ENCODE measurements at regions not wholly inside any gene's neighbourhood (a gene's known extent, or its start where the extent isn't known, plus 50 kb on each side); places are given as distances from the start of the nearest gene placed in this dataset.

DNA sequence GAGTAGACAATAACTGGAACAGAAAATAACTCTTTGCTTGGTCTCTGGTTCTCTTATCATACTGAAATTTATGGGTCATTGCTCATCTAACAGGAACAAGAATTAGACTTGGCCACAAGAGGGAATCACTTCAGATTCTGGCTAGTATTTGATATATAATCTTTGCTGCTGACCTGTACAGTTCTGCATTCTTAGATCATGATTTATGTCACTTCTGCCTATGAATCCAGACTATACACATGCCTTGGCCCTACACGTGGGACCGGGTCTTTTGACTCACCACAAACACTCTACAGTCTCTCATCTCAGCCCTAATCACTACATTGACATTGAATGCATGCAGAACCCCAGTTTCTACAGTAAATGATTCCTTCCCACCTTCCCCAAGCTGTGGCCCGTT, 162.5 kb upstream of the SOX2 start:
- H3K27me3 ChIP-seq (ENCODE audit: control insufficient read depth, insufficient read depth, low read length), result no peaks in the 10 kb centered on the region
- DNase-seq, result no peak
- 71% methylated on average over 3 of the region's 3 CpGs for WGBS (ENCODE audit: insufficient coverage)
- no peaks in the 10 kb centered on the region for H3K4me1 ChIP-seq (ENCODE audit: control insufficient read depth, insufficient read depth, low read length)
- H3K27ac ChIP-seq (ENCODE audit: low read length), result no peak overlapping the region
- H3K36me3 ChIP-seq (ENCODE audit: control insufficient read depth, insufficient read depth, low read length), result no peaks in the 10 kb centered on the region
- no peak overlapping the region for H3K4me3 ChIP-seq (ENCODE audit: low read length)
- no peaks in the 10 kb centered on the region for H3K9me3 ChIP-seq (replicated peaks; ENCODE audit: control insufficient read depth, low read depth, low read length)

DNA sequence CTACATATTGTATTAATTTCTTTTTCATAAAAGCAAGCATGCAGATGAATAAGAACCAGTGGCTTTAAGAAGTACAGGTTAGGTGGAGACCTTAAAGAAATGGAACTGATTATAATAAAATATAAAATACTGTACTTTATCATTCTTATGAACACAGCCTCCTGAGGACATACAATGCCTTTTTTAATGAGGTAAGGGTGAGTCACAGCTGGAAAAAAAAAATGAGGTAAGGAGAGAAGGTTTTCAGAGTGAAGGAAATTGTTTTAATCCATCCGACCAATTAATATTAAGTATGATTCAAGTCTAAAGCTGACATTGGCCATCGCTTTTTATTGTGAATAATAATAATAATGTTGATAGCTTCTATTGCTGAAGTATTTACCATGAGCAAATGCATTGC, 170.3 kb upstream of the SOX2 start:
- WGBS (ENCODE audit: insufficient coverage), result no CpG with 5 or more reads among the region's 2 CpGs
- no peaks in the 10 kb centered on the region for H3K4me1 ChIP-seq (ENCODE audit: control insufficient read depth, insufficient read depth, low read length)
- no peak overlapping the region for H3K27ac ChIP-seq (ENCODE audit: low read length)
- no peak overlapping the region for H3K4me3 ChIP-seq (ENCODE audit: low read length)
- DNase-seq, result no peak
- H3K9me3 ChIP-seq (replicated peaks; ENCODE audit: control insufficient read depth, low read depth, low read length), result no peaks in the 10 kb centered on the region
- H3K27me3 ChIP-seq (ENCODE audit: control insufficient read depth, insufficient read depth, low read length), result no peaks in the 10 kb centered on the region
- H3K36me3 ChIP-seq (ENCODE audit: control insufficient read depth, insufficient read depth, low read length), result no peaks in the 10 kb centered on the region

DNA sequence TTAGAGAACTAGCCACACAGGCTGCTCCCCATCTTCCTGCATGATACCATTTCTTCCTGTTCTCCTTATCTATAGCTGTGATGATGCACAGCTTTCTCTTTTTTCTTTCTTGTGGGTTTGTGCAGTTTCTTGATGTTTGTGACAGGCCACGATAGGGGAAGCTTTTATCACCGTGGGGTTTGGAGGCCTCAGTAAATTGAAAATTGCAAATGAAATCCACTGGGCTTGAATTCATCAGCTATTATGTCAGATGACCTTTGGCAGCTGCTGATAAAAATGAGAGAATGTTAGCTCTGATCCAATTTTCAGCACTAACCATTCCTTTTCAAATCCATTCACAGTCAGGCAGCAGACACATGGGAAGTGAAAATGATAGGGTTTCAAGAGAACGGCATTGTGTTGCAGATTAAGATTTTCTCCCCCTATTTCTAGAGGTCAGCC, 176.9 kb upstream of the SOX2 start:
- Histone ChIP-seq H3K36me3 (ENCODE audit: control insufficient read depth, insufficient read depth, low read length) (no peaks in the 10 kb centered on the region), H3K27ac (ENCODE audit: low read length) (no peak overlapping the region), H3K4me3 (ENCODE audit: low read length) (no peak overlapping the region), H3K9me3 (replicated peaks; ENCODE audit: control insufficient read depth, low read depth, low read length) (no peaks in the 10 kb centered on the region), H3K27me3 (ENCODE audit: control insufficient read depth, insufficient read depth, low read length) (no peaks in the 10 kb centered on the region), H3K4me1 (ENCODE audit: control insufficient read depth, insufficient read depth, low read length) (no peaks in the 10 kb centered on the region)
- WGBS (ENCODE audit: insufficient coverage), result no CpG with 5 or more reads among the region's 3 CpGs
- no peak for DNase-seq

DNA sequence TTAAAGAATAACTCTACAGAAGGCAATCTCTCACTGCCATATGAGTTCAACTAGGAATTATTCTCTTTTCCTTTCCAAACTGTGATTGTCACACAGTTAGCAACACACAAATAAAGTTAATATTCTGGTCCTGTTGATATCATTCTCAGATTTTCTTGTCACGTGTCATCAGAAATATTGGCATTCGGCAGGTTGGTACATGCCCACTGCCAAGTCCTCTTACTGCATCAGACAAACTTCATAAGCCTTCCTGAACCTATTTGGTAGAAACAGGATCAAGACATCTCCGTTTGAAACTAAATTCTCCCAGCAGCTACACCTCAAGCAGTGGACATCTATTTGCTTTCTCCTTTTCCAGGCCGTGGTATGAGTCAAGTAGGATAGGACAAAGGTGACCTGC, 177.9 kb upstream of the SOX2 start:
- Histone ChIP-seq H3K36me3 (ENCODE audit: control insufficient read depth, insufficient read depth, low read length) (no peaks in the 10 kb centered on the region), H3K27ac (ENCODE audit: low read length) (no peak overlapping the region), H3K27me3 (ENCODE audit: control insufficient read depth, insufficient read depth, low read length) (no peaks in the 10 kb centered on the region), H3K4me1 (ENCODE audit: control insufficient read depth, insufficient read depth, low read length) (no peaks in the 10 kb centered on the region), H3K9me3 (replicated peaks; ENCODE audit: control insufficient read depth, low read depth, low read length) (no peaks in the 10 kb centered on the region), H3K4me3 (ENCODE audit: low read length) (no peak overlapping the region)
- DNase-seq, result no peak
- WGBS (ENCODE audit: insufficient coverage), result 79% methylated on average over 2 of the region's 4 CpGs

DNA sequence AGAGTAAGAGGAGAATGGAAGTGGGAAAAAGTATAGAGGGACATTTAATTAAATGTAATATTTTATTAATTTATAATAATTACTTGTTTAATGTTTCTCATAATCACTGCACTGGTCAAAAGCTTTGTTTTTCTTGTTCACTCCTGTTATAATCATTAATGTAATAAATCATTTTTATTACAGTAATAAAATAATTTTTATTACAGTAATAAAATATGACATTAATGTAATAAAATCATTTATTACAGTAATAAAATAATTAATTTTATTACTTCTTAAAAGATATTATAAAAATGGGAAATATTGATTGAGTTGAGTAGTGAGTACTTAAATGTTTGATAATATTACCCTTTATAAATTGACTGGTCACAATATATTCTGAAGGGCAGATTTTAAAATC, 181.1 kb upstream of the SOX2 start:
- Histone ChIP-seq H3K27me3 (ENCODE audit: control insufficient read depth, insufficient read depth, low read length) (no peaks in the 10 kb centered on the region), H3K27ac (ENCODE audit: low read length) (no peak overlapping the region), H3K4me3 (ENCODE audit: low read length) (no peak overlapping the region), H3K9me3 (replicated peaks; ENCODE audit: control insufficient read depth, low read depth, low read length) (no peaks in the 10 kb centered on the region), H3K36me3 (ENCODE audit: control insufficient read depth, insufficient read depth, low read length) (no peaks in the 10 kb centered on the region), H3K4me1 (ENCODE audit: control insufficient read depth, insufficient read depth, low read length) (no peaks in the 10 kb centered on the region)
- no peak for DNase-seq

DNA sequence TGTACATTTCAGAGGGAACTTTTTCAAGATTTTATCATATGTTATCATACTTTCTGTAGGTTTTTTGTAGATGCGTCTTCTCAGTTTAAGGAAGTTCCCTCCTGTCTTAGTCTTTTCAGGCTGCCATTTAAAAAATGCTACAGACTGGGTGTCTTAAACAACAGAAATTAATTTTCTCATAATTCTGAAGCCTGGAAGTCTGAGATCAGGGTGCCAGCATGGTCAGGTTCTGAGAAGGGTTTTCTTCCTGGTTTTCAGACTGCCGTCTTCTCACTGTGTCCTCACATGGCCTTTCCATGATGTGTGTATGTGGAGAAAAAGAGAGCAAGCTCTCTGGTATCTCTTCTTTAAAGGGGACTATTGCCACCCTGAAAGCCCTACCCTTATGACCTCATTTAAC, 189.9 kb upstream of the SOX2 start:
- no peaks in the 10 kb centered on the region for H3K27me3 ChIP-seq (ENCODE audit: control insufficient read depth, insufficient read depth, low read length)
- H3K4me3 ChIP-seq (ENCODE audit: low read length), result no peak overlapping the region
- H3K4me1 ChIP-seq (ENCODE audit: control insufficient read depth, insufficient read depth, low read length), result no peaks in the 10 kb centered on the region
- DNase-seq, result no peak
- H3K9me3 ChIP-seq (replicated peaks; ENCODE audit: control insufficient read depth, low read depth, low read length), result peaks cover 3% of the 10 kb centered on the region
- H3K27ac ChIP-seq (ENCODE audit: low read length), result no peak overlapping the region
- WGBS (ENCODE audit: insufficient coverage), result no CpG with 5 or more reads among the region's 2 CpGs
- H3K36me3 ChIP-seq (ENCODE audit: control insufficient read depth, insufficient read depth, low read length), result no peaks in the 10 kb centered on the region

DNA sequence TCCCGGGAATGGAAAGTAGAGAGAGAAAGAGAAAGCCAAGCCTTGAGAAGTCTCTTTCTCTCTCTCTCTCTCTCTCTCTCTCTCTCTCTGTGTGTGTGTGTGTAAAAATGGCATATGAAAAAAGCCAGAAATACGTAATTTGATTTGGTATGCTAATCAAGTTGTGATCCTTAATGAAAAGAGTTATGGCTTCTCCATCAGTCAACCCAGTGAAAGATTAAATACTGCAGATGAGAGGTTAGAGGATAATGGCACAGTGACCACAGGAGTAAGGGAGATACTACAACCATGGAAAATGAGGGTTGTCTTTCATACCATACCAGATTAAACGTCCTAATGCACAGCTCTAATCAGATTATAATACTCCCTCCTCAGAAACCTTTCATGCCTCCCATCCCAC, 193.5 kb upstream of the SOX2 start:
- no peak overlapping the region for H3K27ac ChIP-seq (ENCODE audit: low read length)
- H3K4me1 ChIP-seq (ENCODE audit: control insufficient read depth, insufficient read depth, low read length), result no peaks in the 10 kb centered on the region
- DNase-seq, result no peak
- H3K27me3 ChIP-seq (ENCODE audit: control insufficient read depth, insufficient read depth, low read length), result no peaks in the 10 kb centered on the region
- no peak overlapping the region for H3K4me3 ChIP-seq (ENCODE audit: low read length)
- H3K36me3 ChIP-seq (ENCODE audit: control insufficient read depth, insufficient read depth, low read length), result no peaks in the 10 kb centered on the region
- no peaks in the 10 kb centered on the region for H3K9me3 ChIP-seq (replicated peaks; ENCODE audit: control insufficient read depth, low read depth, low read length)
- 75% methylated on average over 1 of the region's 3 CpGs for WGBS (ENCODE audit: insufficient coverage)

DNA sequence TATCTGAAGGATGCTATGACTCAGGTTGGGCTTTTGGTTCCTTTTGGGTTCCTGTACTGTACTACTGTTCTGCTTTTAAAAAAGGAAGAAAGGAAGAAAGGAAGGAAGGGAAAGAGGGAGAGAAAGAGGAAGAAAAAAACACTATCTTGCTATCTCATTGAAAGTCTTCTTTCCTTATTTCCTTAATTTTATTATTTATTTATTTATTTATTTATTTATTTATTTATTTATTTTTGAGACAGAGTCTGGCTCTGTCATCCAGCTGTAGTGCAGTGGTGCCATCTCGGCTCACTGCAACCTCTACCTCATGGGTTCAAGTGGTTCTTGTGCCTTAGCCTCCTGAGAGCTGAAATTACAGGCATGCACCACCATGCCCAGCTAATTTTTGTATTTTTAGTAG, 198.9 kb upstream of the SOX2 start:
- Histone ChIP-seq H3K9me3 (replicated peaks; ENCODE audit: control insufficient read depth, low read depth, low read length) (peaks cover 9% of the 10 kb centered on the region), H3K27me3 (ENCODE audit: control insufficient read depth, insufficient read depth, low read length) (no peaks in the 10 kb centered on the region), H3K36me3 (ENCODE audit: control insufficient read depth, insufficient read depth, low read length) (no peaks in the 10 kb centered on the region), H3K27ac (ENCODE audit: low read length) (no peak overlapping the region), H3K4me3 (ENCODE audit: low read length) (no peak overlapping the region), H3K4me1 (ENCODE audit: control insufficient read depth, insufficient read depth, low read length) (no peaks in the 10 kb centered on the region)
- 33% methylated on average over 1 of the region's 1 CpG for whole genome bisulfite sequencing (ENCODE audit: insufficient coverage)
- no peak for DNase-seq

DNA sequence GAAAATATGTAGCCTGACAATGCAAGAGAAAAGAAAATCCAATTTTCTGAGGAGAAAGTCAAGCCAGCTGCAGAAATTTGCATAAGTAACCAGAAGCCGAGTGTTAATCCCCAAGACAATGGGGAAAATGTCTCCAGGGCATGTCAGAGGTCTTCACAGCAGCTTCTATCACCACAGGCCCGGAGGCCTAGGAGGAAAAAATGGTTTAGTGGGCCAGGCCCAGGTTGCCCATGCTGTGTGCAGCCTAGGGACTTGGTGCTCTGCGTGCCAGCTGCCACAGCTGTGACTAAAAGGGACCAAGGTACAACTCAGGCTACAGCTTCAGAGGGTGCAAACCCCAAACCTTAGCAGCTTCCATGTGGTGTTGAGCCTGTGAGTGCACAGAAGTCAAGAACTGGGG, 201.2 kb upstream of the SOX2 start:
- H3K9me3 ChIP-seq (replicated peaks; ENCODE audit: control insufficient read depth, low read depth, low read length), result peaks cover 9% of the 10 kb centered on the region
- DNase-seq, result no peak
- no peak overlapping the region for H3K4me3 ChIP-seq (ENCODE audit: low read length)
- no peaks in the 10 kb centered on the region for H3K36me3 ChIP-seq (ENCODE audit: control insufficient read depth, insufficient read depth, low read length)
- no peaks in the 10 kb centered on the region for H3K27me3 ChIP-seq (ENCODE audit: control insufficient read depth, insufficient read depth, low read length)
- no peak overlapping the region for H3K27ac ChIP-seq (ENCODE audit: low read length)
- 73% methylated on average over 2 of the region's 3 CpGs for WGBS (ENCODE audit: insufficient coverage)
- H3K4me1 ChIP-seq (ENCODE audit: control insufficient read depth, insufficient read depth, low read length), result no peaks in the 10 kb centered on the region

DNA sequence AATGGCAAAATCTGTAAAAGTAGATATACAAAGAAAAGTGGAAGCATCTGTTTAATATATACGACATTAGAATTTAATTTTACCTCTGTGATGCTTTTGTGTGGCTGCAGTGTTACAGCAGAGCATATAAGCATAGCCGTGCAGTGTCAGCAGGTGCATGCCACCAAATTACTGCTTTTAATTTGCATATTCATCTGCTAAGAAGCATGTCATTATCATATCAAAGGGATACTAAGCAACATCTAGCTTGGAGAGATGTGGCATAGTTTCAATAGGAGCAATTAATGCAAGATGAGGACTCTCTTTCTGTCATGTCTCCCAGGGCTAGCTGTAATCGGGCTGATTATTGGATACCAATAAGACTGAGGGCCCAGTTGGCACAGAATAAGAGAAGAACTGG, 214.4 kb upstream of the SOX2 start:
- H3K36me3 ChIP-seq (ENCODE audit: control insufficient read depth, insufficient read depth, low read length), result no peaks in the 10 kb centered on the region
- H3K4me3 ChIP-seq (ENCODE audit: low read length), result no peak overlapping the region
- H3K4me1 ChIP-seq (ENCODE audit: control insufficient read depth, insufficient read depth, low read length), result no peaks in the 10 kb centered on the region
- no peak overlapping the region for H3K27ac ChIP-seq (ENCODE audit: low read length)
- WGBS (ENCODE audit: insufficient coverage), result 60% methylated on average over 2 of the region's 3 CpGs
- H3K27me3 ChIP-seq (ENCODE audit: control insufficient read depth, insufficient read depth, low read length), result no peaks in the 10 kb centered on the region
- no peak for DNase-seq
- H3K9me3 ChIP-seq (replicated peaks; ENCODE audit: control insufficient read depth, low read depth, low read length), result no peaks in the 10 kb centered on the region

DNA sequence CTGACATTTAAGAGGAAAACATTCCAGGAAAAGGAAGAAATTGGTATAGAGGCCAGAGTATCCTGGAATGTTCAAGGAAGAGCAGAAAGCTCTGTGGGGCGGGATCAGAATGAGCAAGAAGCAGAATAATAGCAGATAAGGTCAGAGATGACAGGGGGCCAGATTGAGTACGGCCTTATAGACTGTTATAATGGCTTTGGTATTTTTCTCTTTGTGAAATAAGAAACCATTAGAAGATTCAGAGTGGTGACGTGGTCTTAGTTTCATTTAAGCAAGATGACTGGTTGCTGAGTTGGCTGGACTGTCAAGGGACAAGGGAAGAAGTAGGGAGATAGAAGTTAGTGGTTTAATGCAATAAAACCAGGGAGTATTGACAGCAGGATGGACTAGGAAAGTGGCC, 218.3 kb upstream of the SOX2 start:
- H3K36me3 ChIP-seq (ENCODE audit: control insufficient read depth, insufficient read depth, low read length), result no peaks in the 10 kb centered on the region
- H3K27me3 ChIP-seq (ENCODE audit: control insufficient read depth, insufficient read depth, low read length), result no peaks in the 10 kb centered on the region
- no peaks in the 10 kb centered on the region for H3K4me1 ChIP-seq (ENCODE audit: control insufficient read depth, insufficient read depth, low read length)
- H3K9me3 ChIP-seq (replicated peaks; ENCODE audit: control insufficient read depth, low read depth, low read length), result no peaks in the 10 kb centered on the region
- 54% methylated on average over 3 of the region's 3 CpGs for WGBS (ENCODE audit: insufficient coverage)
- no peak overlapping the region for H3K4me3 ChIP-seq (ENCODE audit: low read length)
- no peak for DNase-seq
- H3K27ac ChIP-seq (ENCODE audit: low read length), result no peak overlapping the region

Data from muscle of leg (tissue), 3 donors.